Caco-2 (cell line): ENCODE measurements at regions not wholly inside any gene's neighbourhood (a gene's known extent, or its start where the extent isn't known, plus 50 kb on each side); places are given as distances from the start of the nearest gene placed in this dataset.
A peak's percentile ranks its signal among the peaks of the same experiment; 100 is the strongest.

Experiments used
- BruUV-seq: library from RNA; stranded (reverse); fragments of 400-500 nt; replicated peaks from 2 replicates; lab custom pipeline; 2021; lab: Mats Ljungman, UMichigan
- CTCF ChIA-PET: fragments of 300-600 bp; sonication (Branson Sonifier 250); formaldehyde crosslinking; loops from one replicate; lab custom pipeline; 2022; ENCODE audit warnings: antibody characterized with exemption; lab: Charles Lee
- POLR2A ChIA-PET: fragments of 300-600 bp; sonication (Branson Sonifier 250); formaldehyde crosslinking; loops from one replicate; lab custom pipeline; 2022; ENCODE audit warnings: antibody characterized with exemption; lab: Charles Lee
- DNase-seq, 2 experiments: peaks; one replicate each; pipeline versions ENCODE4 v3.0.0 to v3.0.0-alpha.2; 2020 to 2022
- H3K27me3 ChIP-seq: replicated peaks from 2 replicates; pipeline ENCODE4 v1.6.0; 2011; ENCODE audit warnings: low read length; ENCODE audit not compliant: control insufficient read depth, insufficient read depth
- H3K36me3 ChIP-seq: 2 replicates; pipeline ENCODE4 v1.5.1; 2011; ENCODE audit warnings: low read length; ENCODE audit not compliant: control insufficient read depth, insufficient read depth
- H3K4me1 ChIP-seq: fragments of 250-450 bp; sonication (Bioruptor Pico); 2 replicates; pipeline ENCODE4 v1.5.1; 2020; ENCODE audit warnings: mild to moderate bottlenecking
- H3K4me3 ChIP-seq: 2 replicates; pipeline ENCODE4 v1.5.1; 2011; ENCODE audit warnings: low read depth, mild to moderate bottlenecking, control low read depth, low read length
- H3K9me3 ChIP-seq: fragments of 250-450 bp; sonication (Bioruptor Pico); 2 replicates; pipeline ENCODE4 v1.5.1; 2020; ENCODE audit warnings: mild to moderate bottlenecking, moderate library complexity
- H3K27ac Mint-ChIP-seq: one replicate; pipeline ENCODE4 v1.8.0; 2022; ENCODE audit warnings: mixed read lengths; ENCODE audit not compliant: unreplicated experiment
- H3K27me3 Mint-ChIP-seq: one replicate; pipeline ENCODE4 v1.8.0; 2022; ENCODE audit warnings: mixed read lengths; ENCODE audit not compliant: insufficient read depth, unreplicated experiment
- H3K36me3 Mint-ChIP-seq: one replicate; pipeline ENCODE4 v1.8.0; 2022; ENCODE audit warnings: mild to moderate bottlenecking, mixed read lengths; ENCODE audit not compliant: insufficient read depth, unreplicated experiment
- H3K4me1 Mint-ChIP-seq: one replicate; pipeline ENCODE4 v1.8.0; 2022; ENCODE audit warnings: low read depth, mixed read lengths; ENCODE audit not compliant: unreplicated experiment
- H3K4me3 Mint-ChIP-seq: one replicate; pipeline ENCODE4 v1.8.0; 2022; ENCODE audit warnings: mild to moderate bottlenecking, moderate library complexity, mixed read lengths; ENCODE audit not compliant: unreplicated experiment
- H3K9me3 Mint-ChIP-seq: one replicate; pipeline ENCODE4 v1.8.0; 2022; ENCODE audit warnings: mixed read lengths; ENCODE audit not compliant: unreplicated experiment
- intact Hi-C: fragments of 100-400 bp; cut with micrococcal nuclease; formaldehyde crosslinking; loops from one replicate; pipeline ENCODE4 v1.10.0; 2022; ENCODE audit not compliant: unreplicated experiment
- TF ChIP-seq, protein P1 (sequence below), 2 experiments: fragments of 200-600 bp in 1 of 2; IDR thresholded peaks; 1 replicate in 1 of 2; 2 replicates in 1 of 2; pipeline versions ENCODE4 v1.5.1 to v1.8.0; 2011 to 2022; ENCODE audit warnings: antibody characterized with exemption in 1 of 2, control low read depth in 1 of 2, inconsistent platforms in 1 of 2, low read depth in 1 of 2, low read length in 1 of 2, mild to moderate bottlenecking in 1 of 2, moderate library complexity in 1 of 2; ENCODE audit not compliant: insufficient read depth in 1 of 2, severe bottlenecking in 1 of 2, unreplicated experiment in 1 of 2

GRCh38 chr18:26771524-26771923 lies 94.0 kb downstream of the AQP4 start:
- no peaks in the 10 kb centered on the region for H3K9me3 Mint-ChIP-seq
- Histone ChIP-seq H3K4me3 (no peak overlapping the region), H3K27me3 (no peaks in the 10 kb centered on the region), H3K4me1 (no peaks in the 10 kb centered on the region), H3K36me3 (no peaks in the 10 kb centered on the region), H3K9me3 (no peaks in the 10 kb centered on the region)
- ChIA-PET CTCF (no interaction called here), POLR2A (no interaction called here)
- H3K27ac Mint-ChIP-seq, result no peak overlapping the region
- intact Hi-C loops, result no loop called here
- H3K4me3 Mint-ChIP-seq, result no peak overlapping the region
- no TSS peak for BruUV-seq
- no peak for DNase-seq
- peaks cover 4% of the 10 kb centered on the region for H3K27me3 Mint-ChIP-seq
- no peaks in the 10 kb centered on the region for H3K36me3 Mint-ChIP-seq
- H3K4me1 Mint-ChIP-seq, result no peaks in the 10 kb centered on the region
- TF ChIP-seq, protein P1, sequence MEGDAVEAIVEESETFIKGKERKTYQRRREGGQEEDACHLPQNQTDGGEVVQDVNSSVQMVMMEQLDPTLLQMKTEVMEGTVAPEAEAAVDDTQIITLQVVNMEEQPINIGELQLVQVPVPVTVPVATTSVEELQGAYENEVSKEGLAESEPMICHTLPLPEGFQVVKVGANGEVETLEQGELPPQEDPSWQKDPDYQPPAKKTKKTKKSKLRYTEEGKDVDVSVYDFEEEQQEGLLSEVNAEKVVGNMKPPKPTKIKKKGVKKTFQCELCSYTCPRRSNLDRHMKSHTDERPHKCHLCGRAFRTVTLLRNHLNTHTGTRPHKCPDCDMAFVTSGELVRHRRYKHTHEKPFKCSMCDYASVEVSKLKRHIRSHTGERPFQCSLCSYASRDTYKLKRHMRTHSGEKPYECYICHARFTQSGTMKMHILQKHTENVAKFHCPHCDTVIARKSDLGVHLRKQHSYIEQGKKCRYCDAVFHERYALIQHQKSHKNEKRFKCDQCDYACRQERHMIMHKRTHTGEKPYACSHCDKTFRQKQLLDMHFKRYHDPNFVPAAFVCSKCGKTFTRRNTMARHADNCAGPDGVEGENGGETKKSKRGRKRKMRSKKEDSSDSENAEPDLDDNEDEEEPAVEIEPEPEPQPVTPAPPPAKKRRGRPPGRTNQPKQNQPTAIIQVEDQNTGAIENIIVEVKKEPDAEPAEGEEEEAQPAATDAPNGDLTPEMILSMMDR (IDR thresholded peaks at IDR 0.05; ENCODE audit: insufficient read depth in 1 of 2, low read depth in 1 of 2, low read length in 1 of 2, severe bottlenecking in 1 of 2, unreplicated experiment in 1 of 2), result peak in 1 of 2 experiments; percentile 17

- no peak for DNase-seq
- no TSS peak for BruUV-seq
- TF ChIP-seq, protein P1 (IDR thresholded peaks at IDR 0.05; ENCODE audit: insufficient read depth in 1 of 2, low read depth in 1 of 2, low read length in 1 of 2, severe bottlenecking in 1 of 2, unreplicated experiment in 1 of 2), result no peak
- Mint-ChIP-seq H3K4me3 (no peak overlapping the region), H3K27me3 (no peaks in the 10 kb centered on the region), H3K27ac (no peak overlapping the region), H3K36me3 (no peaks in the 10 kb centered on the region), H3K4me1 (no peaks in the 10 kb centered on the region), H3K9me3 (no peaks in the 10 kb centered on the region)
- no peak overlapping the region for H3K4me3 ChIP-seq
- intact Hi-C loops, result no loop called here
- H3K9me3 ChIP-seq, result no peaks in the 10 kb centered on the region
- no peaks in the 10 kb centered on the region for H3K27me3 ChIP-seq
- POLR2A ChIA-PET, result no interaction called here
- CTCF ChIA-PET, result no interaction called here
- H3K36me3 ChIP-seq, result no peaks in the 10 kb centered on the region
- peaks cover 12% of the 10 kb centered on the region for H3K4me1 ChIP-seq
Measured at GRCh38 chr18:26768385-26768784, 97.1 kb downstream of the AQP4 start.

- no peaks in the 10 kb centered on the region for H3K36me3 Mint-ChIP-seq
- no peak overlapping the region for H3K4me3 Mint-ChIP-seq
- no TSS peak for BruUV-seq
- H3K4me1 ChIP-seq, result peaks cover 12% of the 10 kb centered on the region
- CTCF ChIA-PET, result no interaction called here
- POLR2A ChIA-PET, result no interaction called here
- intact Hi-C loops, result no loop called here
- no peak for DNase-seq
- no peaks in the 10 kb centered on the region for H3K36me3 ChIP-seq
- H3K27me3 Mint-ChIP-seq, result no peaks in the 10 kb centered on the region
- no peaks in the 10 kb centered on the region for H3K27me3 ChIP-seq
- no peaks in the 10 kb centered on the region for H3K9me3 Mint-ChIP-seq
- TF ChIP-seq, protein P1 (IDR thresholded peaks at IDR 0.05; ENCODE audit: insufficient read depth in 1 of 2, low read depth in 1 of 2, low read length in 1 of 2, severe bottlenecking in 1 of 2, unreplicated experiment in 1 of 2), result no peak
- H3K4me3 ChIP-seq, result no peak overlapping the region
- H3K9me3 ChIP-seq, result no peaks in the 10 kb centered on the region
- no peak overlapping the region for H3K27ac Mint-ChIP-seq
- H3K4me1 Mint-ChIP-seq, result no peaks in the 10 kb centered on the region
Measured at GRCh38 chr18:26765498-26765897, 100.0 kb downstream of the AQP4 start.
